AG04449 (cell line): ENCODE measurements at regions not wholly inside any gene's neighbourhood (a gene's known extent, or its start where the extent isn't known, plus 50 kb on each side); places are given as distances from the start of the nearest gene placed in this dataset.

Source experiments
- CTCF ChIA-PET: fragments of 350-600 bp; formaldehyde crosslinking; extraction: SDS; loops from one replicate; lab custom pipeline; 2021; ENCODE audit warnings: antibody characterized with exemption; lab: Yijun Ruan, JAX
- POLR2A ChIA-PET: fragments of 400-600, 350-600 bp; formaldehyde crosslinking; extraction: SDS; loops from one replicate; lab custom pipeline; 2020; ENCODE audit warnings: antibody characterized with exemption, inconsistent platforms; lab: Yijun Ruan, JAX
- DNase-seq: peaks from one replicate; pipeline ENCODE4 v3.0.0-alpha.2; 2010; ENCODE audit warnings: low read depth, low spot score
- H3K4me3 ChIP-seq: 2 replicates; pipeline ENCODE4 v1.5.1; 2011; ENCODE audit warnings: low read depth, mild to moderate bottlenecking, control low read depth, low read length
- CTCF ChIP-seq: IDR thresholded peaks from one replicate; pipeline ENCODE4 v1.5.1; 2011; ENCODE audit warnings: mild to moderate bottlenecking, moderate library complexity, low read length, control low read depth, inconsistent platforms; ENCODE audit not compliant: insufficient read depth; ENCODE audit errors: missing control alignments

DNA sequence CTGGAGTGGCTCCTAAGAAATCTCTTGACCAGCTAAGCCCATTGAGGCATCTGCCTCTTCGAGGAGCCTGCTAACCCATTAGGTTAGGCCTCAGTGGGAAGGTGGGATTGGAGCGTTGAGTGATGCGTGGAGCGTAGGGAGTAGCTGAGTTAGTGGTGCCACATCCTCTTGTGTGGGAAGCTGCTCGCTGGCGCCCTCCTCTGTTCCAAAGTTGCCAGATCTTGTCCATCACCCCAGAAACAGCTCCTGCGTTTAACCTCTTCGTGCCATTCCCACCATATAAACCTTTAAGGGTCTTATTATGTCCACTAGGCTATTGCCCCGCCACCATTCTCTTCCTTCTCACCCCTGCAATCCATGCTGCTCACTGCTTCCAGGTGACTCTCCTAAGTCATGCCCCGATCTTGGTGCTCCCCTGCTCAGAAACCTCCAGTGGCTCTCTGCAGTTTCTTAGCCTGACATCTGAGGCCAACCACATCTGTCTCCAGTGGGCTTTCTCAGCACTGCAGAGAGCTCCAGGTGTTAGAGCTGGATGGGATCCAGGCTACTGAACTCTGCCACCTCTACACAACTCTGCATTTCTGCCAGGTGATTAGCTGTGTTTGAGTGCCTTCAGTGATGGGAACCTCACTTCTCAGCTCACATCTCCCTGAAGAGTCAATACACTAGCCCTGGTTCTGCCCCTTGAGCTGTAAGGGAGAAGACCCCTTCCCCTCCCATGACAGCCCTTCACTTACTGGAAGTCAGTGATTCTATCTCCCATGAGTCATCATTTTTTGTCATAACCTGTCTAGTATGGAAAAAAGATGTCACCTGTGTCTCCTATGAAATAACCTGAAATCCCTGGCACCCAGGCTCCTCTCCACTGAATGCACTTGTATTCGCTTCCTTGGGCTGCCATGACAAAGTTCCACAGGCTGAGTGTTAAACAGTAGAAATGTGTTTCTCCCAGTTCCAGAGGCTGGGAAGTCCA, 65.0 kb upstream of the FGFR2 start:
- ChIA-PET POLR2A (no interaction called here), CTCF (interaction anchor here (0.9 kb wide), 1 partner anchor 9 kb away, joined by 3 read pairs; no protein-coding TSS in a partner anchor)
- no peak for TF ChIP-seq CTCF
- no peak overlapping the region for H3K4me3 ChIP-seq
- no peak for DNase-seq

- CTCF ChIA-PET: no interaction called here
- H3K4me3 ChIP-seq: no peak overlapping the region
- DNase-seq: no peak
- no peak for TF ChIP-seq CTCF
- POLR2A ChIA-PET: no interaction called here
These were observed 64.3 kb upstream of the FGFR2 start for GRCh38 chr10:121662531-121662930.

GRCh38 chr10:121661451-121661851, 63.2 kb upstream of the FGFR2 start:
- no peak for DNase-seq
- TF ChIP-seq CTCF: no peak
- POLR2A ChIA-PET: no interaction called here
- CTCF ChIA-PET: no interaction called here
- H3K4me3 ChIP-seq: no peak overlapping the region

- TF ChIP-seq CTCF: no peak
- DNase-seq: no peak
- H3K4me3 ChIP-seq: no peak overlapping the region
- ChIA-PET POLR2A (no interaction called here), CTCF (interaction anchor here (1.2 kb wide), 1 partner anchor 59 kb away, joined by 4 read pairs; no protein-coding TSS in a partner anchor)
These were observed 61.0 kb upstream of the FGFR2 start for GRCh38 chr10:121659236-121659635.

DNA sequence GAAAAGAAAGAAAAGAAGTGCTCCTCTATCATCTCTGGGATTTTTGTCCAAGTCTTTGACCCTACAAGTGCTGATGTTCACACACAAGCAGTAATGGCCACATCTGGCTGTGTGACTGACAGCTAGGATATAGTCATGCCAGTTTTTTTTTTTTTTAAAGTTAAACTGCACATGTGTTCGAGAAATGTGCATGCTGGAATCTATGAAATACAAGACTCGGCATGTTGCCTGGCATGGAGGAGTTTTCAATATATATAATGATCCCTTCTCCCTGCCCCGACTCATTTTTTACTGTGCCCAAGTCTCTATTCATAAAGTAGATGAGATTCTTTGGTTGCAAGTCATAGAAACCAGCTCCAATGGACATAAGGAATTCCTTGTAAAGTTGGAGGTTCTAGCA, 60.4 kb upstream of the FGFR2 start:
- no peak for TF ChIP-seq CTCF
- DNase-seq: no peak
- no peak overlapping the region for H3K4me3 ChIP-seq
- POLR2A ChIA-PET: no interaction called here
- CTCF ChIA-PET: interaction anchor here (1.2 kb wide), 1 partner anchor 58 kb away, joined by 4 read pairs; no protein-coding TSS in a partner anchor

GRCh38 chr10:121658111-121658510, 59.9 kb upstream of the FGFR2 start:
- CTCF ChIA-PET: interaction anchor here (0.8 to 1.9 kb wide), 3 partner anchors 58 to 715 kb away, joined by 3 to 4 read pairs (median 4); no protein-coding TSS in a partner anchor
- no peak overlapping the region for H3K4me3 ChIP-seq
- DNase-seq: no peak
- no peak for TF ChIP-seq CTCF
- POLR2A ChIA-PET: no interaction called here
